Mesothelial cell of epicardium (in vitro differentiated cells): ENCODE measurements at regions not wholly inside any gene's neighbourhood (a gene's known extent, or its start where the extent isn't known, plus 50 kb on each side); places are given as distances from the start of the nearest gene placed in this dataset.

Experiments used
- DNase-seq, 2 experiments: peaks; one replicate each; pipeline ENCODE4 v3.0.0; 2021; ENCODE audit warnings: low spot score in 2 of 2; ENCODE audit not compliant: unreplicated experiment in 2 of 2
- H3K27ac Mint-ChIP-seq: 2 replicates; pipeline ENCODE4 v1.8.0; 2021; ENCODE audit warnings: mixed read lengths
- H3K27me3 Mint-ChIP-seq: 2 replicates; pipeline ENCODE4 v1.8.0; 2021; ENCODE audit warnings: low read depth, mixed read lengths
- H3K36me3 Mint-ChIP-seq: 2 replicates; pipeline ENCODE4 v1.8.0; 2021; ENCODE audit warnings: mixed read lengths
- H3K4me1 Mint-ChIP-seq: 2 replicates; pipeline ENCODE4 v1.8.0; 2021; ENCODE audit warnings: mixed read lengths
- H3K4me3 Mint-ChIP-seq: 2 replicates; pipeline ENCODE4 v1.8.0; 2021; ENCODE audit warnings: mild to moderate bottlenecking, moderate library complexity, mixed read lengths
- H3K9me3 Mint-ChIP-seq: 2 replicates; pipeline ENCODE4 v1.8.0; 2021; ENCODE audit warnings: mixed read lengths
- TF ChIP-seq, protein P1 (sequence below): fragments of 200-600 bp; sonication (generic); IDR thresholded peaks from one replicate; pipeline ENCODE4 v1.5.0; 2021; ENCODE audit warnings: antibody characterized with exemption; ENCODE audit not compliant: unreplicated experiment

DNA sequence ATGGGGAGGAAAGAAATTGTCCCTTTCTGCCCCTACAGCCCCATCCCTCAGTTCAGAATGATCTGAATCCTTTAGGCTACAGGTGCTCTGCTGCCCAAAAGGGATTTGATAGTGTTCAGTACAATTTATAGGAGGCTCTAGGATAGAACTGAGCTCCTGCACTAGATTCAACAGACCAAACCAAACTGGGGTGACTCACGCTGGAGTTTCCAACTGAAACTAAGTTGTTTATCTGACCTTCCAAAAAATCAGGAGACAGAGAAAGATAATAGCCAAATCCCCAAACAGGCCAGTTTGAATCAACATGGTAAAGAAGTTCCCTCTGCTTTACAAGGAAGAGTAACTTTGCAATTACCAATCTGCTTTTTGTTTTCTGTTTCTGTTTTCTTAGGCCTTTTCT, 72.7 kb upstream of the MBOAT2 start:
- TF ChIP-seq, protein P1, sequence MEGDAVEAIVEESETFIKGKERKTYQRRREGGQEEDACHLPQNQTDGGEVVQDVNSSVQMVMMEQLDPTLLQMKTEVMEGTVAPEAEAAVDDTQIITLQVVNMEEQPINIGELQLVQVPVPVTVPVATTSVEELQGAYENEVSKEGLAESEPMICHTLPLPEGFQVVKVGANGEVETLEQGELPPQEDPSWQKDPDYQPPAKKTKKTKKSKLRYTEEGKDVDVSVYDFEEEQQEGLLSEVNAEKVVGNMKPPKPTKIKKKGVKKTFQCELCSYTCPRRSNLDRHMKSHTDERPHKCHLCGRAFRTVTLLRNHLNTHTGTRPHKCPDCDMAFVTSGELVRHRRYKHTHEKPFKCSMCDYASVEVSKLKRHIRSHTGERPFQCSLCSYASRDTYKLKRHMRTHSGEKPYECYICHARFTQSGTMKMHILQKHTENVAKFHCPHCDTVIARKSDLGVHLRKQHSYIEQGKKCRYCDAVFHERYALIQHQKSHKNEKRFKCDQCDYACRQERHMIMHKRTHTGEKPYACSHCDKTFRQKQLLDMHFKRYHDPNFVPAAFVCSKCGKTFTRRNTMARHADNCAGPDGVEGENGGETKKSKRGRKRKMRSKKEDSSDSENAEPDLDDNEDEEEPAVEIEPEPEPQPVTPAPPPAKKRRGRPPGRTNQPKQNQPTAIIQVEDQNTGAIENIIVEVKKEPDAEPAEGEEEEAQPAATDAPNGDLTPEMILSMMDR: no peak
- H3K27me3 Mint-ChIP-seq: no peaks in the 10 kb centered on the region
- H3K36me3 Mint-ChIP-seq: no peaks in the 10 kb centered on the region
- H3K4me3 Mint-ChIP-seq: no peak overlapping the region
- no peak overlapping the region for H3K27ac Mint-ChIP-seq
- DNase-seq: no peak
- H3K4me1 Mint-ChIP-seq: peaks cover 4% of the 10 kb centered on the region
- H3K9me3 Mint-ChIP-seq: peaks cover 6% of the 10 kb centered on the region

DNA sequence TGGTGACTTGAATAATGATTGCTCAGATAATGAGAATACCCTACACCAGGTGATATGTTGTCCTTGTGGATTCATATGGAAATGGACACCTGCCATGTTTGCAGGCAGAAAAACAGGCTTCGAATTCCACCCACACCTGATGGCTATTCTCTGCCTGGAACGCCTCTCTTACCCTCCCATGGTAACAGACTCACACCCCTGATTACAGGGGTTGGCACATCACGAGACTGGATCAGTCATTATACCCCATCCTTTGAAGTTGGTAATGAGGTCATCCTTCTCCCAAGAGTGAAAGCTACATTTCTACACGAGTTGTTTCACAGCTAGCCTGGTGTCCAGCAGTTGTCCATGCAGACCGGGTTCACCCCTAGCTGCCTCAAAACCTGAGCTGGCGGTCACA, 71.4 kb upstream of the MBOAT2 start:
- Mint-ChIP-seq H3K27me3 (no peaks in the 10 kb centered on the region), H3K4me1 (peaks cover 4% of the 10 kb centered on the region), H3K9me3 (no peaks in the 10 kb centered on the region), H3K36me3 (no peaks in the 10 kb centered on the region), H3K27ac (no peak overlapping the region), H3K4me3 (no peak overlapping the region)
- TF ChIP-seq, protein P1: no peak
- DNase-seq: no peak

DNA sequence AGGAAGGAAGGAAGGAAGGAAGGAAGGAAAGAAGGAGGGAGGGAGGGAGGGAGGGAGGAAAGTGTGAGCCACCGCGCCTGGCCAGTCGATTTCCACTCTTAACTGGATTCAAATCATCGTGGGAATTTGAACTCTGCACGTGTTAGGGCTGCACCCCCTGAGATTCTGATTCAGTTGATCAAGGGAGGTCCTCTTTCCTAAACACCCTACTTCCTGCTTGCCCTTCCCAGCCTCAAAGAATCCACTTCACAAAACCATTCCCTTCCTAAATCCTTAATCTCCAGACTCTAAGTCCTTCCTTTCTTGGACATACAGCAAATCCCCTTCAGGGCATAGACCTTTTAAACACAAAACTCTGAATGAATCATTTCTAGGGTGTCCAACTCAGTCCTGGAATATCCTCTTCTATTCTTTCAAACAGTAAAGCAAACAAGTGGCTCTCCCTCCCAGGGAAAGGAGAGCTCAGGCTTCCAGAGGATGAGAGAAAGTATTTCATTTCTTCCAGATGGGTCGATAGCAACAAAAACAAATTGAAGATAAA, 68.2 kb upstream of the MBOAT2 start:
- no peak for DNase-seq
- Mint-ChIP-seq H3K4me3 (no peak overlapping the region), H3K9me3 (peaks cover 19% of the 10 kb centered on the region), H3K36me3 (no peaks in the 10 kb centered on the region), H3K27me3 (no peaks in the 10 kb centered on the region), H3K4me1 (no peaks in the 10 kb centered on the region), H3K27ac (no peak overlapping the region)
- TF ChIP-seq, protein P1: no peak

DNA sequence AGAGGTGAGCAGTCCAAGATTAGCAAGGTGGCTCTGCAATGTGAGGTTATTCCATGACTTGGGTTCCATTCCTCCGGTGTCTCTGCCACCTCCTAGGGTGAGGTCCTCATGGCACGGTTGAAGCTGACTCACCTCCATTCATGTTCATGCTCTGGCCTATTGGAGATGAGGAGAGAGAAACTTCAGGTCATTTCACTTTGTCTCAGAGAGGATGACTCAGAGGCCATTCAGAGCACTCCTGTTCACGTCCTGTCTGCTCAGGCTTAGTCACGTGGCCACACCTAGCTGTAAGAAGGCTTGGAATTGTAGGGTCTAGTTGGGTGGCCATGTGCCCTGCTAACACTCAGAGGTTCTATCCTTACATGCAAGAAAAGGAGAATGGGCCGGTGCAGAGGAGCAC, 67.5 kb upstream of the MBOAT2 start:
- H3K4me1 Mint-ChIP-seq: no peaks in the 10 kb centered on the region
- DNase-seq: no peak
- H3K4me3 Mint-ChIP-seq: no peak overlapping the region
- no peaks in the 10 kb centered on the region for H3K36me3 Mint-ChIP-seq
- peaks cover 25% of the 10 kb centered on the region for H3K9me3 Mint-ChIP-seq
- no peaks in the 10 kb centered on the region for H3K27me3 Mint-ChIP-seq
- no peak overlapping the region for H3K27ac Mint-ChIP-seq
- TF ChIP-seq, protein P1: no peak

DNA sequence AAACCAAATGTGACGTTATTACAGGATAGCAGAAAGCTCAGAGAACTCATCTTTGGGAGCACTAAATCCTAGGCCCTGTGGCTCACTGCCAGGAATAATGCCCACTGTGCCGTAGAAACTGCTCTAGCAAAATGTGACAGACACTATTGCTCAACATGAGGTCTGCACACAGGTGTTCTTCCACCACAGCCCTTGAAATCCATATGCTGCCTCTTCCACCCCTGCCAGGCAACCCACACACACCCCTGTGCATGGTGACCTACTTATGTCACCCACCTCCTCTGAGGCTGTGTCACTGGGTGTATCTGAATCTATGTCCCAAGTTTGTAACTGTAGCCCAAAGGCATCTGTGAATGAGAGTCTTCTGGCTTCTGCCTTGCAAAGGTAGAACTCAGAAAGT, 66.1 kb upstream of the MBOAT2 start:
- Mint-ChIP-seq H3K27me3 (no peaks in the 10 kb centered on the region), H3K9me3 (peaks cover 30% of the 10 kb centered on the region), H3K27ac (no peak overlapping the region), H3K4me3 (no peak overlapping the region), H3K36me3 (no peaks in the 10 kb centered on the region), H3K4me1 (no peaks in the 10 kb centered on the region)
- no peak for DNase-seq
- TF ChIP-seq, protein P1: no peak

DNA sequence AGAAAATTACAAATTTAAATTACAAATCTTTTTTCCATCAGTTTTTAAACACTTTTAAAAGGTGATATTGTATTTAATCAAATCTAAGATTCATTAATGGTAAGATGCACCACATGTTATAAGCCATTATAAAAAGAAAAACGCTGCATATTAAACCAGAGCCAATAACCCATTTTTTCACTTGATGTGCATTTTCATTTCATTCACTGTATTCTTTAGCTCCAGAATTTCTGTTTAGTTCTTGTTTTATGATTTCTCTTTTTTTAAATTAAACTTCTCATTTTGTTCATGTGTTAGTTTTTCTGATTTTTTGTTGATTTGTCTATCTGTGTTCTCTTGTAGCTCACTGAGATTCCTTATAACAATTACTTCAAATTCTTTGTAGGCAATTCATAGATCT, 62.4 kb upstream of the MBOAT2 start:
- no peak for DNase-seq
- H3K27ac Mint-ChIP-seq: no peak overlapping the region
- peaks cover 30% of the 10 kb centered on the region for H3K9me3 Mint-ChIP-seq
- H3K4me1 Mint-ChIP-seq: no peaks in the 10 kb centered on the region
- TF ChIP-seq, protein P1: no peak
- H3K36me3 Mint-ChIP-seq: no peaks in the 10 kb centered on the region
- H3K27me3 Mint-ChIP-seq: no peaks in the 10 kb centered on the region
- no peak overlapping the region for H3K4me3 Mint-ChIP-seq
